ENCODE measurements at regions not wholly inside any gene's neighbourhood (a gene's known extent, or its start where the extent isn't known, plus 50 kb on each side); places are given as distances from the start of the nearest gene placed in this dataset.
A peak's percentile ranks its signal among the peaks of the same experiment; 100 is the strongest.

DNA sequence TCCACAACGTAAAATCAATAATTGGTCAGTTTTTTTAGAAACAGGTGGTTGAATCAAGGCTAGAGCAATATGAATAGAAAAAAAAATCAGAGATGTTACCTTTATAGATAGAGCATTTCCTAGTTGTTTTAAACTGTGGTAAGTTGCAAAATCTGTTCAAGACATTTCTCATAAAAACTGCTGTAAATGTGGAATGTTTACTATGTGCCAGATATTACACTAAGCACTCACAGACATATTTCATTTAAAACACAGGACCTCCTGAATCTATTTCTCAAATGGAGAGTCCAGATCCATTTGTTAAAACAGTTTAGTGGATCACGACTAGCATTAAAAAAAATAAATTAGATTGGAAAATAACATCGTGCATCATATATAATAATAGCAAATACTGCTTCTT, 570.0 kb upstream of the ZNF608 start:
- no peak overlapping the region for H3K27ac ChIP-seq
- CTCF ChIA-PET = no interaction called here

DNA sequence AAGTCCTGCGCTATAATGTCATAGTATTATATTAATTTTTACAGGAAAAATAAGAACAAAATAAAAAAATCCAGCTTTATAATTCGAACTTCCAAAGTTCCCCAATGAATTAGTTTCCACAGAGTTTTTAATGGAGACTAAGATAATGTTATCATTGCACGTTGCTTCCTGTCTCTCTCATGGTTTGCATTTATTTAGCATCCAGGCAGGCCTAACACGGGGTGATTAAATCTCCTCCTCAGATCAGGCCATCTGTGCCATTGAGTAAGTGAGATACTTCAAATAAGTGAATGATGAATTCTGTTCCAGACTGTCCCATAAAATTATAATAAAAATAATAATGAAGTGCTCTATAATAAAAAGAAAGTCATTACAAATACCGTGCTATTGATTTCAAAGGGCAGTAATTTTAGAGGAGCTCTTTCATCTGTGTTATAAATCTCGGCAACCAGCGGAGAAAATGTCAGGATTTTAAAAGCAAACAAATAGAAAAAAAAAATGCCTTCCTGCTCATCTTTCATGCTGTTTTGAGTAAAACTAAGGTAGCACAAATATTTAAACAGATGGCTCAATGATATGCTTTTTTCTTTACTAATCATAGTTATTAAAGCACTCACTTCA, 570.6 kb upstream of the ZNF608 start:
- Histone ChIP-seq H3K27ac (no peak overlapping the region), H3K4me1 (peaks cover 11% of the 10 kb centered on the region; the same call in 2 of the 3 replicates), H3K4me3 (no peak overlapping the region), H3K4me2 (peak overlapping the region; percentile 41), H3K9me3 (peaks cover 2% of the 10 kb centered on the region; the same call in 1 of the 3 replicates)
- ChIA-PET CTCF (no interaction called here), POLR2A (no interaction called here)
- FAIRE-seq = no peak
- ATAC-seq = no peak
- no peak for TF ChIP-seq KDM5A (IDR thresholded peaks at IDR 0.05)
- TF ChIP-seq CBX8 (IDR thresholded peaks at IDR 0.05) = no peak
- TF ChIP-seq FOXS1 (CRISPR knock-in tag; IDR thresholded peaks at IDR 0.05) = no peak
- TF ChIP-seq PHF8 (IDR thresholded peaks at IDR 0.05; ENCODE audit: borderline replicate concordance, low read depth) = no peak
- TF ChIP-seq, protein P1, sequence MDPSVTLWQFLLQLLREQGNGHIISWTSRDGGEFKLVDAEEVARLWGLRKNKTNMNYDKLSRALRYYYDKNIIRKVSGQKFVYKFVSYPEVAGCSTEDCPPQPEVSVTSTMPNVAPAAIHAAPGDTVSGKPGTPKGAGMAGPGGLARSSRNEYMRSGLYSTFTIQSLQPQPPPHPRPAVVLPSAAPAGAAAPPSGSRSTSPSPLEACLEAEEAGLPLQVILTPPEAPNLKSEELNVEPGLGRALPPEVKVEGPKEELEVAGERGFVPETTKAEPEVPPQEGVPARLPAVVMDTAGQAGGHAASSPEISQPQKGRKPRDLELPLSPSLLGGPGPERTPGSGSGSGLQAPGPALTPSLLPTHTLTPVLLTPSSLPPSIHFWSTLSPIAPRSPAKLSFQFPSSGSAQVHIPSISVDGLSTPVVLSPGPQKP (IDR thresholded peaks at IDR 0.05; ENCODE audit: low read depth, low read length) = no peak
- TF ChIP-seq EP300 (IDR thresholded peaks at IDR 0.05) = no peak
- no peak for TF ChIP-seq ZC3H11A (IDR thresholded peaks at IDR 0.05)
- TF ChIP-seq SREBF2 (IDR thresholded peaks at IDR 0.05) = no peak
- TF ChIP-seq, protein P2, sequence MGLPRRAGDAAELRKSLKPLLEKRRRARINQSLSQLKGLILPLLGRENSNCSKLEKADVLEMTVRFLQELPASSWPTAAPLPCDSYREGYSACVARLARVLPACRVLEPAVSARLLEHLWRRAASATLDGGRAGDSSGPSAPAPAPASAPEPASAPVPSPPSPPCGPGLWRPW (IDR thresholded peaks at IDR 0.05) = no peak
- TF ChIP-seq, protein P3, sequence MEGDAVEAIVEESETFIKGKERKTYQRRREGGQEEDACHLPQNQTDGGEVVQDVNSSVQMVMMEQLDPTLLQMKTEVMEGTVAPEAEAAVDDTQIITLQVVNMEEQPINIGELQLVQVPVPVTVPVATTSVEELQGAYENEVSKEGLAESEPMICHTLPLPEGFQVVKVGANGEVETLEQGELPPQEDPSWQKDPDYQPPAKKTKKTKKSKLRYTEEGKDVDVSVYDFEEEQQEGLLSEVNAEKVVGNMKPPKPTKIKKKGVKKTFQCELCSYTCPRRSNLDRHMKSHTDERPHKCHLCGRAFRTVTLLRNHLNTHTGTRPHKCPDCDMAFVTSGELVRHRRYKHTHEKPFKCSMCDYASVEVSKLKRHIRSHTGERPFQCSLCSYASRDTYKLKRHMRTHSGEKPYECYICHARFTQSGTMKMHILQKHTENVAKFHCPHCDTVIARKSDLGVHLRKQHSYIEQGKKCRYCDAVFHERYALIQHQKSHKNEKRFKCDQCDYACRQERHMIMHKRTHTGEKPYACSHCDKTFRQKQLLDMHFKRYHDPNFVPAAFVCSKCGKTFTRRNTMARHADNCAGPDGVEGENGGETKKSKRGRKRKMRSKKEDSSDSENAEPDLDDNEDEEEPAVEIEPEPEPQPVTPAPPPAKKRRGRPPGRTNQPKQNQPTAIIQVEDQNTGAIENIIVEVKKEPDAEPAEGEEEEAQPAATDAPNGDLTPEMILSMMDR (IDR thresholded peaks at IDR 0.05) = no peak
- no peak for TF ChIP-seq CHD4 (IDR thresholded peaks at IDR 0.05; ENCODE audit: borderline replicate concordance)
- TF ChIP-seq JUNB (IDR thresholded peaks at IDR 0.05) = no peak
- no peak for TF ChIP-seq RARB (CRISPR knock-in tag; IDR thresholded peaks at IDR 0.05)
- TF ChIP-seq, protein P4, sequence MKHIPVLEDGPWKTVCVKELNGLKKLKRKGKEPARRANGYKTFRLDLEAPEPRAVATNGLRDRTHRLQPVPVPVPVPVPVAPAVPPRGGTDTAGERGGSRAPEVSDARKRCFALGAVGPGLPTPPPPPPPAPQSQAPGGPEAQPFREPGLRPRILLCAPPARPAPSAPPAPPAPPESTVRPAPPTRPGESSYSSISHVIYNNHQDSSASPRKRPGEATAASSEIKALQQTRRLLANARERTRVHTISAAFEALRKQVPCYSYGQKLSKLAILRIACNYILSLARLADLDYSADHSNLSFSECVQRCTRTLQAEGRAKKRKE (CRISPR knock-in tag; IDR thresholded peaks at IDR 0.05; ENCODE audit: low read depth) = no peak
- no peak for TF ChIP-seq RNF2 (IDR thresholded peaks at IDR 0.05; ENCODE audit: borderline replicate concordance, low read depth)
- TF ChIP-seq EHMT2 (IDR thresholded peaks at IDR 0.05; ENCODE audit: low read depth) = no peak
- TF ChIP-seq, protein P5, sequence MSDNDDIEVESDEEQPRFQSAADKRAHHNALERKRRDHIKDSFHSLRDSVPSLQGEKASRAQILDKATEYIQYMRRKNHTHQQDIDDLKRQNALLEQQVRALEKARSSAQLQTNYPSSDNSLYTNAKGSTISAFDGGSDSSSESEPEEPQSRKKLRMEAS (IDR thresholded peaks at IDR 0.05) = no peak
- no peak for TF ChIP-seq HOXB5 (CRISPR knock-in tag; IDR thresholded peaks at IDR 0.05)
- DNase-seq (ENCODE audit: low read depth in 1 of 2, low spot score in 1 of 2) = peak in 1 of 2 experiments; percentile 6
- WGBS (ENCODE audit: missing lambda C conversion rate) = 38% methylated on average over 7 of the region's 7 CpGs

More for the DNA sequence above, 570.0 kb upstream of the ZNF608 start:
- H3K9me3 ChIP-seq = peaks cover 2% of the 10 kb centered on the region; the same call in 1 of the 3 replicates
- 45% methylated on average over 3 of the region's 3 CpGs for WGBS (ENCODE audit: missing lambda C conversion rate)
- DNase-seq (ENCODE audit: low read depth in 1 of 2, low spot score in 1 of 2) (no peak), FAIRE-seq (no peak), ATAC-seq (no peak)
- no peak overlapping the region for H3K4me2 ChIP-seq
- POLR2A ChIA-PET = no interaction called here
- TF ChIP-seq MAZ (IDR thresholded peaks at IDR 0.05; ENCODE audit: borderline replicate concordance, low read depth, low read length) = no peak
- TF ChIP-seq, protein P6, sequence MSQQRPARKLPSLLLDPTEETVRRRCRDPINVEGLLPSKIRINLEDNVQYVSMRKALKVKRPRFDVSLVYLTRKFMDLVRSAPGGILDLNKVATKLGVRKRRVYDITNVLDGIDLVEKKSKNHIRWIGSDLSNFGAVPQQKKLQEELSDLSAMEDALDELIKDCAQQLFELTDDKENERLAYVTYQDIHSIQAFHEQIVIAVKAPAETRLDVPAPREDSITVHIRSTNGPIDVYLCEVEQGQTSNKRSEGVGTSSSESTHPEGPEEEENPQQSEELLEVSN (IDR thresholded peaks at IDR 0.05; ENCODE audit: borderline replicate concordance, low read depth) = no peak
- no peak for TF ChIP-seq ESRRA (IDR thresholded peaks at IDR 0.05; ENCODE audit: borderline replicate concordance, low read length)
- no peak for TF ChIP-seq JUNB (IDR thresholded peaks at IDR 0.05)
- no peak for TF ChIP-seq FOSL2 (IDR thresholded peaks at IDR 0.05)
- TF ChIP-seq FOSL2 (CRISPR knock-in tag; IDR thresholded peaks at IDR 0.05) = no peak
- TF ChIP-seq, protein P3 (IDR thresholded peaks at IDR 0.05) = no peak
- TF ChIP-seq RARB (CRISPR knock-in tag; IDR thresholded peaks at IDR 0.05) = no peak
- TF ChIP-seq MYC (IDR thresholded peaks at IDR 0.05; ENCODE audit: borderline replicate concordance, low read length) = no peak
- no peak for TF ChIP-seq RNF2 (IDR thresholded peaks at IDR 0.05; ENCODE audit: borderline replicate concordance, low read depth)
- TF ChIP-seq NR3C1 (IDR thresholded peaks at IDR 0.05) = no peak
- TF ChIP-seq CBX2 (IDR thresholded peaks at IDR 0.05; ENCODE audit: borderline replicate concordance, low read depth) = no peak
- TF ChIP-seq GATA3 (IDR thresholded peaks at IDR 0.05; ENCODE audit: borderline replicate concordance) = no peak
- TF ChIP-seq EHMT2 (IDR thresholded peaks at IDR 0.05; ENCODE audit: low read depth) = no peak
- H3K4me1 ChIP-seq = peaks cover 16% of the 10 kb centered on the region
- H3K4me3 ChIP-seq = no peak overlapping the region
